HEK293T (cell line): ENCODE measurements at regions not wholly inside any gene's neighbourhood (a gene's known extent, or its start where the extent isn't known, plus 50 kb on each side); places are given as distances from the start of the nearest gene placed in this dataset.
"Not testable (repeated sequence)": the region's sequence is repeated elsewhere in the genome, so short reads cannot be mapped to it uniquely, and the experiment has no call there.

Experiments used
- CTCF ChIA-PET: fragments of 350-600 bp; formaldehyde crosslinking; extraction: SDS; loops from one replicate; lab custom pipeline; 2021; ENCODE audit warnings: antibody characterized with exemption, inconsistent platforms; lab: Yijun Ruan, JAX
- POLR2A ChIA-PET: fragments of 350-600 bp; formaldehyde crosslinking; extraction: SDS; loops from one replicate; lab custom pipeline; 2020; ENCODE audit warnings: antibody characterized with exemption, inconsistent platforms; lab: Yijun Ruan, JAX
- DNase-seq: peaks from one replicate; pipeline ENCODE4 v3.0.0; 2012; ENCODE audit warnings: mixed read lengths; ENCODE audit errors: extremely low spot score
- ARNT ChIP-seq: fragments of 450-650 bp; IDR thresholded peaks from 2 replicates; pipeline ENCODE4 v1.6.1; 2017; ENCODE audit warnings: mild to moderate bottlenecking
- BHLHE40 ChIP-seq: fragments of 450-650 bp; IDR thresholded peaks from 2 replicates; pipeline ENCODE4 v1.6.1; 2016; ENCODE audit warnings: mild to moderate bottlenecking, moderate library complexity, borderline replicate concordance
- CTBP1 ChIP-seq: fragments of 450-650 bp; IDR thresholded peaks from 2 replicates; pipeline ENCODE4 v1.6.1; 2016; ENCODE audit warnings: borderline replicate concordance
- ELF4 ChIP-seq: fragments of 450-650 bp; IDR thresholded peaks from 2 replicates; pipeline ENCODE4 v1.6.1; 2017; ENCODE audit warnings: antibody characterized with exemption
- FOXA1 ChIP-seq: fragments of 450-650 bp; IDR thresholded peaks from 2 replicates; pipeline ENCODE4 v1.6.1; 2016; ENCODE audit warnings: mild to moderate bottlenecking
- FOXK2 ChIP-seq: fragments of 450-650 bp; IDR thresholded peaks from 2 replicates; pipeline ENCODE4 v1.6.1; 2016; ENCODE audit warnings: mild to moderate bottlenecking
- FOXM1 ChIP-seq: fragments of 450-650 bp; IDR thresholded peaks from 2 replicates; pipeline ENCODE4 v1.6.1; 2017; ENCODE audit warnings: mild to moderate bottlenecking, borderline replicate concordance
- HDGF ChIP-seq: fragments of 450-650 bp; IDR thresholded peaks from 2 replicates; pipeline ENCODE4 v1.6.1; 2017; ENCODE audit warnings: antibody characterized with exemption, borderline replicate concordance
- L3MBTL2 ChIP-seq: fragments of 450-650 bp; conservative IDR thresholded peaks from 2 replicates; pipeline ENCODE4 v1.6.1; 2016; ENCODE audit warnings: mild to moderate bottlenecking
- LEF1 ChIP-seq: fragments of 450-650 bp; IDR thresholded peaks from 2 replicates; pipeline ENCODE4 v1.6.1; 2017; ENCODE audit warnings: mild to moderate bottlenecking, borderline replicate concordance
- NFRKB ChIP-seq: fragments of 450-650 bp; IDR thresholded peaks from 2 replicates; pipeline ENCODE4 v1.6.1; 2016; ENCODE audit warnings: mild to moderate bottlenecking, moderate library complexity
- SP1 ChIP-seq: fragments of 450-650 bp; IDR thresholded peaks from 2 replicates; pipeline ENCODE4 v1.6.1; 2017
- SUZ12 ChIP-seq: fragments of 450-650 bp; IDR thresholded peaks from 2 replicates; pipeline ENCODE4 v1.6.1; 2016; ENCODE audit warnings: mild to moderate bottlenecking
- TARDBP ChIP-seq: fragments of 450-650 bp; IDR thresholded peaks from 2 replicates; pipeline ENCODE4 v1.6.1; 2016
- ZNF384 ChIP-seq: fragments of 450-650 bp; IDR thresholded peaks from 2 replicates; pipeline ENCODE4 v1.6.1; 2016
- TF ChIP-seq, protein P1 (sequence below): fragments of 450-650 bp; IDR thresholded peaks from 2 replicates; pipeline ENCODE4 v1.6.1; 2016

DNA sequence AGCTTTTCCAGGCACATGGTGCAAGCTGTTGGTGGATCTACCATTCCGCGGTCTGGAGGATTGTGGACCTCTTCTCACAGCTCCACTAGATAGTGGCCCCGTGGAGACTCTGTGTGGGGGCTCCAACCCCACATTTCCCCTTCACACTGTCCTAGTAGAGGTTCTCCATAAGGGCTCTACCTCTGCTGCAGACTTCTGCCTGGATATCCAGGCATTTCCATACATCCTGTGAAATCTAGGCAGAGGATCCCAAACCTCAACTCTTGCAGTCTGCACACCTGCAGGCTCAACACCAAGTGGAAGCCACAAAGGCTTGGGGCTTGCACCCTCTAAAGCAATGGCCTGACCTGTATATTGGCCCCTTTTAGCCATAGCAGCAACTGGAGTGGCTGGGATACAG, 283.4 kb upstream of the KLF4 start:
- POLR2A ChIA-PET = no interaction called here
- TF ChIP-seq NFRKB (no peak), ELF4 (no peak), SUZ12 (no peak), ARNT (no peak), HDGF (no peak), FOXA1 (no peak), ZNF384 (no peak), SP1 (no peak), FOXK2 (no peak), TARDBP (no peak), L3MBTL2 (no peak), LEF1 (no peak), CTBP1 (no peak), FOXM1 (no peak), BHLHE40 (no peak)
- TF ChIP-seq, protein P1, sequence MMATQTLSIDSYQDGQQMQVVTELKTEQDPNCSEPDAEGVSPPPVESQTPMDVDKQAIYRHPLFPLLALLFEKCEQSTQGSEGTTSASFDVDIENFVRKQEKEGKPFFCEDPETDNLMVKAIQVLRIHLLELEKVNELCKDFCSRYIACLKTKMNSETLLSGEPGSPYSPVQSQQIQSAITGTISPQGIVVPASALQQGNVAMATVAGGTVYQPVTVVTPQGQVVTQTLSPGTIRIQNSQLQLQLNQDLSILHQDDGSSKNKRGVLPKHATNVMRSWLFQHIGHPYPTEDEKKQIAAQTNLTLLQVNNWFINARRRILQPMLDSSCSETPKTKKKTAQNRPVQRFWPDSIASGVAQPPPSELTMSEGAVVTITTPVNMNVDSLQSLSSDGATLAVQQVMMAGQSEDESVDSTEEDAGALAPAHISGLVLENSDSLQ = no peak

DNA sequence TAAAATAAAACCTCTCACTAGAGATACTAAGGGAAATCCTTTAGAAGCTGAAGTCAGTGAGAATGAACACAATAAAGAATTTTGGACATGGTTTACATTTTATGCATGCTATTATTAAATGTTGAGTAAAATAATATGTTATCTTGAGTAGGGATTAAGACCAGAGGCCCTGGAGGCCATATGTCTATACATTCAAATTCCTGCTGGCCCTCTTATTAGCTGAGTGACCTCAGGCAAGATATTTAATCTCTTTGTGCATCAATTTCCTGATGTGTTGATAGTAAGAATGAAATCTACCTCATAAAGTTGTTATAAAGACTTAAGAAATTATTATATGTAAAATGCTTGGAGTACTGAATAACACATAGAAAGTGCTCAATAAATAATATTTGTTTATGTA, 281.1 kb upstream of the KLF4 start:
- POLR2A ChIA-PET = no interaction called here
- no peak for DNase-seq
- CTCF ChIA-PET = no interaction called here
- TF ChIP-seq LEF1 = no peak
- no peak for TF ChIP-seq FOXM1
- TF ChIP-seq CTBP1 = no peak
- TF ChIP-seq ZNF384 = no peak
- no peak for TF ChIP-seq HDGF
- TF ChIP-seq, protein P1 = no peak

More for the DNA sequence above, 283.4 kb upstream of the KLF4 start:
- CTCF ChIA-PET = no interaction called here
- DNase-seq = no peak

GRCh38 chr9:107768224-107768623, 278.7 kb upstream of the KLF4 start:
- DNase-seq = no peak
- TF ChIP-seq, protein P1 = no peak
- TF ChIP-seq CTBP1 (no peak), HDGF (no peak), TARDBP (no peak), FOXM1 (no peak), SP1 (no peak), FOXK2 (no peak), LEF1 (no peak), BHLHE40 (no peak), ARNT (no peak), ZNF384 (no peak), ELF4 (no peak), FOXA1 (no peak), SUZ12 (no peak), NFRKB (no peak), L3MBTL2 (no peak)
- ChIA-PET POLR2A (no interaction called here), CTCF (no interaction called here)

GRCh38 chr9:107767711-107768110, 278.1 kb upstream of the KLF4 start:
- no peak for DNase-seq
- POLR2A ChIA-PET = no interaction called here
- TF ChIP-seq SUZ12 = no peak
- TF ChIP-seq, protein P1 = no peak
- no peak for TF ChIP-seq FOXK2
- no peak for TF ChIP-seq NFRKB
- TF ChIP-seq L3MBTL2 = no peak
- no peak for TF ChIP-seq ELF4
- TF ChIP-seq BHLHE40 = no peak
- TF ChIP-seq ARNT = no peak
- CTCF ChIA-PET = no interaction called here

DNA sequence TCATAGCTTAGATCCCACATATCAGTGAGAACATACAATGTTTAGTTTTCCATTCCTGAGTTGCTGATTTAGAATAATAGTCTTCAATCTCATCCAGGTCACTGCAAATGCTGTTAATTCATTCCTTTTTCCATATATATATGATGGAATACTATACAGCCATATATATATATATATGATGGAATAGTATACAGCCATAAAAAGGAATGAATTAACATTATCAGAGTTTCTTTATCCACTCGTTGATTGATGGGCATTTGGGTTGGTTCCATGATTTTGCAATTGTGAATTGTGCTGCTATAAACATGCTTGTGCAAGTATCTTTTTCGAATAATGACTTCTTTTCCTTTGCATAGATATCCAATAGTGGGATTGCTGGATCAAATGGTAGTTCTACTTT, 273.9 kb upstream of the KLF4 start:
- DNase-seq, CTCF ChIA-PET, POLR2A ChIA-PET: not testable (repeated sequence)

DNA sequence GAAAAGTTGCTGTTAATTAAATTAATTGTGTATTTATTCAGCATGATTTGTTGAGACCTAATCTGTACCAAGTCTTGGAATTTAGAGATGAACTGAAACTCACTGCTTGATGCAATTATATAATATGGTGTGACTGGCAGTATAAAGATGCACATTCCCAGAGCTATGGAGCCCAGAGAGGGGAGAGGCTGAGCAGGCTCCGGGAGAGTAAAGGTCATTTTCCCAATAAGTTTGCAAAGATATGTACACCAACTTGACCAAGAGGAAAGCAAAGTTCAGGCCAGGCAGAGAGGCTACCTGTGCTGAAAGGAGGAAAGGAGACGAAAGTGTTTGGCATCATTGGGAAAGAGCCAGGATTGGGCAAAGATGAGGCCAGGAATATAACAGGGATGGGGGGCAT, 271.7 kb upstream of the KLF4 start:
- TF ChIP-seq SUZ12 = no peak
- no peak for TF ChIP-seq LEF1
- no peak for TF ChIP-seq HDGF
- TF ChIP-seq SP1 = no peak
- TF ChIP-seq L3MBTL2 = no peak
- no peak for TF ChIP-seq CTBP1
- TF ChIP-seq, protein P1 = no peak
- no peak for TF ChIP-seq NFRKB
- TF ChIP-seq FOXM1 = no peak
- no peak for TF ChIP-seq TARDBP
- no peak for TF ChIP-seq FOXK2
- TF ChIP-seq BHLHE40 = no peak
- no peak for TF ChIP-seq ZNF384
- no peak for TF ChIP-seq ELF4
- TF ChIP-seq FOXA1 = no peak
- no peak for TF ChIP-seq ARNT
- POLR2A ChIA-PET = no interaction called here
- CTCF ChIA-PET = no interaction called here
- no peak for DNase-seq
